Activated B cell treated with CpG ODN at 0.5 μM for 24 hours (primary cell): ENCODE measurements at regions not wholly inside any gene's neighbourhood (a gene's known extent, or its start where the extent isn't known, plus 50 kb on each side); places are given as distances from the start of the nearest gene placed in this dataset.
"Not testable (repeated sequence)": the region's sequence is repeated elsewhere in the genome, so short reads cannot be mapped to it uniquely, and the experiment has no call there.

ENCODE experiments used
- ATAC-seq: fragments of 200-7000 bp; cut with Tn5 transposase; one replicate; pipeline ENCODE4 v1.10.0; 2021; ENCODE audit warnings: low read depth, mild to moderate bottlenecking, moderate library complexity
- CTCF ChIA-PET: fragments of 350-600 bp; sonication (Branson Sonifier 250); formaldehyde crosslinking; loops from one replicate; lab custom pipeline; 2021; ENCODE audit warnings: antibody characterized with exemption; lab: Charles Lee
- POLR2A ChIA-PET: fragments of 350-600 bp; sonication (Branson Sonifier 250); formaldehyde crosslinking; loops from one replicate; lab custom pipeline; 2021; ENCODE audit warnings: antibody characterized with exemption; lab: Charles Lee
- DNase-seq: peaks from one replicate; pipeline ENCODE4 v3.0.0; 2022
- H3K27ac Mint-ChIP-seq: one replicate; pipeline ENCODE4 v1.8.0; 2020; ENCODE audit warnings: mixed read lengths
- H3K27me3 Mint-ChIP-seq: one replicate; pipeline ENCODE4 v1.8.0; 2021; ENCODE audit warnings: mixed read lengths
- H3K36me3 Mint-ChIP-seq: one replicate; pipeline ENCODE4 v1.8.0; 2021; ENCODE audit warnings: low read depth, mixed read lengths
- H3K4me1 Mint-ChIP-seq: one replicate; pipeline ENCODE4 v1.8.0; 2021; ENCODE audit warnings: mixed read lengths
- H3K4me3 Mint-ChIP-seq: one replicate; pipeline ENCODE4 v1.8.0; 2020; ENCODE audit warnings: mild to moderate bottlenecking, mixed read lengths
- H3K9me3 Mint-ChIP-seq: one replicate; pipeline ENCODE4 v1.8.0; 2020; ENCODE audit warnings: mixed read lengths
- intact Hi-C: fragments of 100-400 bp; cut with micrococcal nuclease; formaldehyde crosslinking; loops from one replicate; pipeline ENCODE4 v1.15.1; 2024
- TF ChIP-seq, protein P1 (sequence below): fragments of 200-600 bp; IDR thresholded peaks from one replicate; pipeline ENCODE4 v1.8.0; 2022; ENCODE audit warnings: antibody characterized with exemption, mild to moderate bottlenecking

DNA sequence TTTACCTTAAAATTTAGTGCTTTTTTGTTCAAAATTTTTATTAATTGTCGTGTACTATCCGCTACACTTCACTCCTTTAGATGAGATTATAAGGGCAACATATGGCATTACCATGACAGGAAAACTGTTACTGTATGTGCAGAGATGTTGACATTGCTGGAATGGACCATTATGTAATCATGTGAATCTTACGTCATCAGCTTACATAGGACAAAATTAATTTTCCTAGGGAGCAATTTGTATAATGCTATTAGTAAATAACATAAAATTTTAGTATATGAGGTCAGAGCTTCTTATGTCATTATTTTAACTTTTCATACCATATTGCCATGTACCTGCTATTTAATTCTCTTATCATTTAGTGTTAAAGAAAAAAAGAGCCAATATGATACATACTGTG, 110.4 kb upstream of the KLHL1 start:
- TF ChIP-seq, protein P1, sequence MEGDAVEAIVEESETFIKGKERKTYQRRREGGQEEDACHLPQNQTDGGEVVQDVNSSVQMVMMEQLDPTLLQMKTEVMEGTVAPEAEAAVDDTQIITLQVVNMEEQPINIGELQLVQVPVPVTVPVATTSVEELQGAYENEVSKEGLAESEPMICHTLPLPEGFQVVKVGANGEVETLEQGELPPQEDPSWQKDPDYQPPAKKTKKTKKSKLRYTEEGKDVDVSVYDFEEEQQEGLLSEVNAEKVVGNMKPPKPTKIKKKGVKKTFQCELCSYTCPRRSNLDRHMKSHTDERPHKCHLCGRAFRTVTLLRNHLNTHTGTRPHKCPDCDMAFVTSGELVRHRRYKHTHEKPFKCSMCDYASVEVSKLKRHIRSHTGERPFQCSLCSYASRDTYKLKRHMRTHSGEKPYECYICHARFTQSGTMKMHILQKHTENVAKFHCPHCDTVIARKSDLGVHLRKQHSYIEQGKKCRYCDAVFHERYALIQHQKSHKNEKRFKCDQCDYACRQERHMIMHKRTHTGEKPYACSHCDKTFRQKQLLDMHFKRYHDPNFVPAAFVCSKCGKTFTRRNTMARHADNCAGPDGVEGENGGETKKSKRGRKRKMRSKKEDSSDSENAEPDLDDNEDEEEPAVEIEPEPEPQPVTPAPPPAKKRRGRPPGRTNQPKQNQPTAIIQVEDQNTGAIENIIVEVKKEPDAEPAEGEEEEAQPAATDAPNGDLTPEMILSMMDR: no peak
- Mint-ChIP-seq H3K9me3 (no peaks in the 10 kb centered on the region), H3K27me3 (no peaks in the 10 kb centered on the region), H3K4me3 (no peak overlapping the region), H3K27ac (no peak overlapping the region), H3K36me3 (no peaks in the 10 kb centered on the region), H3K4me1 (no peaks in the 10 kb centered on the region)
- ATAC-seq: no peak
- DNase-seq: no peak
- CTCF ChIA-PET: no interaction called here
- intact Hi-C loops: no loop called here
- POLR2A ChIA-PET: no interaction called here

DNA sequence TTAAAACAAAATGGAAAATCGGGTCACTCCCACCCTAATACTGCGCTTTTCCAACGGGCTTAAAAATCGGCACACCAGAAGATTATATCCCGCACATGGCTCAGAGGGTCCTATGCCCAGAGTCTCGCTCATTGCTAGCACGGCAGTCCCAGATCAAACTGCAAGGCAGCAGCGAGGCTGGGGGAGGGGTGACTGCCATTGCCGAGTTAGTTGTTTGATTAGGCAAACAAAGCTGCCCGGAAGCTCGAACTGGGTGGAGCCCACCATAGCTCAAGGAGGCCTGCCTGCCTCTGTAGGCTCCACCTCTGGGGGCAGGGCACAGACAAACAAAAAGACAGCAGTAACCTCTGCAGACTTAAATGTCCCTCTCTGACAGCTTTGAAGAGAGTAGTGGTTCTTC, 100.7 kb upstream of the KLHL1 start:
- H3K27me3 Mint-ChIP-seq, H3K36me3 Mint-ChIP-seq, DNase-seq, H3K4me3 Mint-ChIP-seq, H3K4me1 Mint-ChIP-seq, POLR2A ChIA-PET, H3K9me3 Mint-ChIP-seq, ATAC-seq, H3K27ac Mint-ChIP-seq, CTCF ChIA-PET, intact Hi-C loops: not testable (repeated sequence)

DNA sequence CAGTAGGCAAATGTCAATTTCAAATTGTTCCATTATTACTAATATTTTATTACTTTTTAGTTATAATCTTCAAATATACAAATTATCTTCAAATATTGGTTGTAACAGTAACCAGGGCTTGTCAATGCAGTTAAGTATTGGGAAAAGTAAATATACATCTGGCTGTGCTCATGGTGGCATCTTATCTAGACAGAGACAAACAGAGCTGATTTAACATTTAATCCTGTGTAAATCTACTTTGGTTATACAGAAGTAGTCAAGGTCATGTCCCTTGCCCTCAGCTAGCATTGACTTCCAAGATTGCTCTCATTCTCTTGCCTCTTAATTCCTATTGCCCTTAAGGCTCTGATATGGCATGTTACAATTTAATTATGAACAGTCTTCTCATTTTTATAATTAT, 98.4 kb upstream of the KLHL1 start:
- Mint-ChIP-seq H3K4me3 (no peak overlapping the region), H3K27me3 (no peaks in the 10 kb centered on the region), H3K27ac (no peak overlapping the region), H3K4me1 (no peaks in the 10 kb centered on the region), H3K36me3 (no peaks in the 10 kb centered on the region), H3K9me3 (peaks cover 16% of the 10 kb centered on the region)
- intact Hi-C loops: no loop called here
- ChIA-PET POLR2A (no interaction called here), CTCF (no interaction called here)
- ATAC-seq (no peak), DNase-seq (no peak)
- TF ChIP-seq, protein P1: no peak

DNA sequence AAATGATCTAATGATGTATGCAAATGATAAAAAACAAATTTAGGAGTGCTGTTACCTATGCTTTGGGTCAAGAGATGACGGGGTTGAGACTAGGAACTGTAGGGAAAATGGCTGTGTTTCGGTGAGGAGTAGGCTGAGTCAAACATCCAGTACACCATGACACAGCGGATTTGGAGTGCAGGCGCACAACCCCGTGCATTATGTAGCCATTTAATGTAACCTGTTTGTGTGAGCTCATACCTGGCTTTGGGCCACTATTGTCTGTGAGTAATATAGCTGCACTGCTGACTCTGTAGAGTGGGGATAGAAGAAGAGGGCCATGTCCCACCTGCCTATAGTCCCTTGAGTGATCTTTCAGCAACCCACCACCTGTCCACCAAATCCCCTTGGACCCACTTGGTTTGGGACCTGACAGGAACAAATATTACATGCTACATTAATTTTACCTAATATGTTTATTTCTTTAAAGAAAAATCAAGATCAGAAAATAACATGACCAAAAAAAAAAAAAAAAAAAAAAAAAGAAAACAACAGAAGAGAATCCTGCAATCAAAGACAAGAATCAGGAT, 95.5 kb upstream of the KLHL1 start:
- no peak for ATAC-seq
- CTCF ChIA-PET: no interaction called here
- peaks cover 14% of the 10 kb centered on the region for H3K9me3 Mint-ChIP-seq
- H3K4me3 Mint-ChIP-seq: no peak overlapping the region
- intact Hi-C loops: no loop called here
- no peaks in the 10 kb centered on the region for H3K4me1 Mint-ChIP-seq
- TF ChIP-seq, protein P1: no peak
- no peak for DNase-seq
- POLR2A ChIA-PET: no interaction called here
- H3K27ac Mint-ChIP-seq: no peak overlapping the region
- no peaks in the 10 kb centered on the region for H3K36me3 Mint-ChIP-seq
- no peaks in the 10 kb centered on the region for H3K27me3 Mint-ChIP-seq

DNA sequence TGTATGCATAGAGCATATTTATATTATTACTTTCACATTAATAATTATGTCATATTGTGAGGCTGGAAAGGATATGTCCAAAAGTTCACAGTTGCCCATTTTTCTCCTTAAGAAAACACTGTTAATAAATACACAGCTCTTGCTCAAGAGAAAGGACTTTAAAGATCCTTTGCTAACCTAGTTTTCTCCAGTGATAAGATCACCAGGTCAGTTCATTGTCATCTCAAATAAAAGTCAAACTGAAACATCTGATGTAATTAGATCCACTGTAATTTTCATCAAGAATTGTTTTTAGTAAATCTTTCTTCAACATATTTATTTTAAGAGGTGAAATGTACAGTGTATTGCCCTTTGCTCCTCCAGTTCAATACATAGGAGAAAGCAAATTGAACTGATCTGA, 82.8 kb upstream of the KLHL1 start:
- no peaks in the 10 kb centered on the region for H3K27me3 Mint-ChIP-seq
- H3K27ac Mint-ChIP-seq: no peak overlapping the region
- intact Hi-C loops: no loop called here
- no peaks in the 10 kb centered on the region for H3K36me3 Mint-ChIP-seq
- POLR2A ChIA-PET: no interaction called here
- CTCF ChIA-PET: no interaction called here
- H3K9me3 Mint-ChIP-seq: peaks cover 10% of the 10 kb centered on the region
- no peaks in the 10 kb centered on the region for H3K4me1 Mint-ChIP-seq
- ATAC-seq (no peak), DNase-seq (no peak)
- no peak overlapping the region for H3K4me3 Mint-ChIP-seq
- TF ChIP-seq, protein P1: no peak

DNA sequence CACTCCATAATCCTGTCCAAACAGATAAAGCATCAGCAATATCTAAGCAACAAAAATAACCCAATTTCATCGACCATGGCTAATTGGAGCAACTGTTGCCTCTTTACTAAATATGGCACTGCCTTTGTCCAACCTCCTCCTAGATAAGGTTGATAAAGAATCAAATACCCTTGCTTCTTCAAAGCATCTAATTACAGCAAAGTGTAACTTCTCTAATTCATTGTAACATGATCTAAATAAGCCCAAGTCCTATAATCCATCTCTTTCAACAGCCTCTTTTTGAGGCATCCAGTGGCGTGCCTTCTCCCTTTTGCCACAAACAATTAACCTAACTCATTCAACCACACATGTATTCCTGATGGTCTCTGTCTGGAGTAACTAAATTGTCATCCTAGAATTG, 81.7 kb upstream of the KLHL1 start:
- Mint-ChIP-seq H3K4me3 (no peak overlapping the region), H3K27me3 (no peaks in the 10 kb centered on the region), H3K9me3 (peaks cover 12% of the 10 kb centered on the region), H3K36me3 (no peaks in the 10 kb centered on the region), H3K27ac (no peak overlapping the region), H3K4me1 (no peaks in the 10 kb centered on the region)
- TF ChIP-seq, protein P1: no peak
- ChIA-PET POLR2A (no interaction called here), CTCF (no interaction called here)
- intact Hi-C loops: no loop called here
- no peak for ATAC-seq
- DNase-seq: no peak
